NCI-H128 (cell line): ENCODE measurements at regions not wholly inside any gene's neighbourhood (a gene's known extent, or its start where the extent isn't known, plus 50 kb on each side); places are given as distances from the start of the nearest gene placed in this dataset.

Source experiments
- DNase-seq: peaks from one replicate; lab custom pipeline; 2025; ENCODE audit not compliant: unreplicated experiment; lab: John Stamatoyannopoulos, UW

GRCh38 chr13:106139942-106140341 lies 395.5 kb downstream of the EFNB2 start:
- no peak for DNase-seq

GRCh38 chr13:106139377-106139776 lies 396.1 kb downstream of the EFNB2 start:
- no peak for DNase-seq

GRCh38 chr13:106138620-106139019 lies 396.8 kb downstream of the EFNB2 start:
- DNase-seq = no peak

- no peak for DNase-seq
Observed at GRCh38 chr13:106133025-106133424, 402.4 kb downstream of the EFNB2 start.

- DNase-seq = no peak
Observed at GRCh38 chr13:106132216-106132615, 403.2 kb downstream of the EFNB2 start.

- no peak for DNase-seq
Observed at GRCh38 chr13:106129993-106130392, 405.5 kb downstream of the EFNB2 start.

- no peak for DNase-seq
Observed at GRCh38 chr13:106129273-106129672, 406.2 kb downstream of the EFNB2 start.

- no peak for DNase-seq
Observed at GRCh38 chr13:106122234-106122633, 413.2 kb downstream of the EFNB2 start.

GRCh38 chr13:106121173-106121754 lies 414.2 kb downstream of the EFNB2 start:
- no peak for DNase-seq

GRCh38 chr13:106118996-106119395 lies 416.5 kb downstream of the EFNB2 start:
- DNase-seq = no peak

- no peak for DNase-seq
Observed at GRCh38 chr13:106118050-106118449, 417.4 kb downstream of the EFNB2 start.

- DNase-seq = no peak
Observed at GRCh38 chr13:106117640-106118039, 417.8 kb downstream of the EFNB2 start.

- no peak for DNase-seq
Observed at GRCh38 chr13:106117035-106117434, 418.4 kb downstream of the EFNB2 start.

- DNase-seq = no peak
Observed at GRCh38 chr13:106115081-106115480, 420.4 kb downstream of the EFNB2 start.

GRCh38 chr13:106113796-106114195 lies 421.7 kb downstream of the EFNB2 start:
- DNase-seq = no peak

GRCh38 chr13:106112191-106112590 lies 423.3 kb downstream of the EFNB2 start:
- no peak for DNase-seq

- no peak for DNase-seq
Observed at GRCh38 chr13:106110241-106110855, 425.1 kb downstream of the EFNB2 start.

- no peak for DNase-seq
Observed at GRCh38 chr13:106109391-106109791, 426.1 kb downstream of the EFNB2 start.

- no peak for DNase-seq
Observed at GRCh38 chr13:106108346-106108745, 427.1 kb downstream of the EFNB2 start.

- no peak for DNase-seq
Observed at GRCh38 chr13:106107061-106107460, 428.4 kb downstream of the EFNB2 start.

GRCh38 chr13:106105153-106105552 lies 430.3 kb downstream of the EFNB2 start:
- DNase-seq = no peak

GRCh38 chr13:106104281-106104901 lies 431.1 kb downstream of the EFNB2 start:
- DNase-seq = no peak

- no peak for DNase-seq
Observed at GRCh38 chr13:106103779-106104178, 431.7 kb downstream of the EFNB2 start.
